OCI-LY1 (cell line): ENCODE measurements at regions not wholly inside any gene's neighbourhood (a gene's known extent, or its start where the extent isn't known, plus 50 kb on each side); places are given as distances from the start of the nearest gene placed in this dataset.

Experiments used
- EZH2 ChIP-seq: fragments of 200-600 bp; sonication (generic), shearing (Covaris generic); IDR thresholded peaks from 2 replicates; pipeline ENCODE4 v1.8.0; 2017; ENCODE audit warnings: borderline replicate concordance, mixed run types, mild to moderate bottlenecking, antibody characterized with exemption, low read length, moderate library complexity, mixed read lengths
- TF ChIP-seq, protein P1 (sequence below): fragments of 200-600 bp; sonication (generic), shearing (Covaris generic); IDR thresholded peaks from 2 replicates; pipeline ENCODE4 v1.5.1; 2017; ENCODE audit warnings: mild to moderate bottlenecking, antibody characterized with exemption, low read length, moderate library complexity, mixed read lengths

- TF ChIP-seq, protein P1, sequence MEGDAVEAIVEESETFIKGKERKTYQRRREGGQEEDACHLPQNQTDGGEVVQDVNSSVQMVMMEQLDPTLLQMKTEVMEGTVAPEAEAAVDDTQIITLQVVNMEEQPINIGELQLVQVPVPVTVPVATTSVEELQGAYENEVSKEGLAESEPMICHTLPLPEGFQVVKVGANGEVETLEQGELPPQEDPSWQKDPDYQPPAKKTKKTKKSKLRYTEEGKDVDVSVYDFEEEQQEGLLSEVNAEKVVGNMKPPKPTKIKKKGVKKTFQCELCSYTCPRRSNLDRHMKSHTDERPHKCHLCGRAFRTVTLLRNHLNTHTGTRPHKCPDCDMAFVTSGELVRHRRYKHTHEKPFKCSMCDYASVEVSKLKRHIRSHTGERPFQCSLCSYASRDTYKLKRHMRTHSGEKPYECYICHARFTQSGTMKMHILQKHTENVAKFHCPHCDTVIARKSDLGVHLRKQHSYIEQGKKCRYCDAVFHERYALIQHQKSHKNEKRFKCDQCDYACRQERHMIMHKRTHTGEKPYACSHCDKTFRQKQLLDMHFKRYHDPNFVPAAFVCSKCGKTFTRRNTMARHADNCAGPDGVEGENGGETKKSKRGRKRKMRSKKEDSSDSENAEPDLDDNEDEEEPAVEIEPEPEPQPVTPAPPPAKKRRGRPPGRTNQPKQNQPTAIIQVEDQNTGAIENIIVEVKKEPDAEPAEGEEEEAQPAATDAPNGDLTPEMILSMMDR: no peak
- TF ChIP-seq EZH2: no peak
These were observed 285.2 kb downstream of the METTL15 start for GRCh38 chr11:28393348-28393747.
